Amygdala (tissue), 56 donors: ENCODE measurements at regions not wholly inside any gene's neighbourhood (a gene's known extent, or its start where the extent isn't known, plus 50 kb on each side); places are given as distances from the start of the nearest gene placed in this dataset.
A peak's percentile ranks its signal among the peaks of the same experiment; 100 is the strongest.
"Not testable (repeated sequence)": the region's sequence is repeated elsewhere in the genome, so short reads cannot be mapped to it uniquely, and the experiment has no call there.

Experiments
- DNase-seq, 56 donors: peaks; one replicate each; lab custom pipeline; 2025; lab: John Stamatoyannopoulos, UW

DNA sequence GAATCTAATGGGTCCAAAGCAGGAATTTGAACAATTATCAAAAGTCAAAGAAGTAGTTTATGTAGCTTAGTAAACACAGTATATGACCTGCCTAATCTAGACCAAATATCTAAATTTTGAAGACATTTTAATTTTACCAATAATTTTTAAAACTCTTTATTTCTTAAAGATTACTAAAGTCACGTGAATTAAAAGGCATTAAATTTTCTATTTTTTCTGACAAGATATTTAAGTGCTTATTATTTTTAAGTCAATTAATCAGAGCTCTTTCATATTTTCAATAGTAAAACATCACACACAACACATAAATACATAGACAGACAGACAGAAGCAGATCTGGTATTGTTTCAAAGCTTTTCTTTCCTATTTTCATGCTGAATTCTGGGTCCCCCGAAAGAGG, 89.5 kb downstream of the ZNF467 start:
- DNase-seq = no peak

GRCh38 chr7:149683181-149683580, 90.2 kb downstream of the ZNF467 start:
- DNase-seq = no peak

GRCh38 chr7:149682038-149682437, 91.3 kb downstream of the ZNF467 start:
- no peak for DNase-seq

- DNase-seq = no peak
Observed at GRCh38 chr7:149681274-149681673, 92.1 kb downstream of the ZNF467 start.

- DNase-seq = no peak
Observed at GRCh38 chr7:149680331-149681025, 92.9 kb downstream of the ZNF467 start.

- not testable (repeated sequence) for DNase-seq
Observed at GRCh38 chr7:149674728-149675385, 98.5 kb downstream of the ZNF467 start.

DNA sequence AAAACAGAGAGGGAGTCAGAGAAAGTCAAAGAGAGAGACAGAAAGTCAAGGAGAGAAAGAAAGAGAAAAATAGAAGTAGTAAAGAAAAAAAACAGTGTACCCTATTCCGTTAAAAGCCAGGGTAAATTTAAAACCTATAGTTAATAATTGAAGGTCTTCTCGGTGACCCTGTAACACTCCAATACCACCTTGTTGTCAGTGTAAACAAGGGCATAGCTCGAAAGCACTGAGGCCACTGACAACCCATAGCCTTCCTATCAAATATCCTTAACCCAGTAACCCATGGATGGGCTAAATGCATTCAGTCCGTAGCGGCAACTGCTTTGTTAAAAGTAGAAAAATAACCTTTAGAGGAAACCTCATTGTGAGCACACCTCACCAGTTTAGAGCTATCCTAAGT, 100.4 kb downstream of the ZNF467 start:
- DNase-seq = no peak

GRCh38 chr7:149670288-149670687, 103.1 kb downstream of the ZNF467 start:
- DNase-seq = peak in 22 of 56 donors; percentile 2 to 61 (median 10)

DNA sequence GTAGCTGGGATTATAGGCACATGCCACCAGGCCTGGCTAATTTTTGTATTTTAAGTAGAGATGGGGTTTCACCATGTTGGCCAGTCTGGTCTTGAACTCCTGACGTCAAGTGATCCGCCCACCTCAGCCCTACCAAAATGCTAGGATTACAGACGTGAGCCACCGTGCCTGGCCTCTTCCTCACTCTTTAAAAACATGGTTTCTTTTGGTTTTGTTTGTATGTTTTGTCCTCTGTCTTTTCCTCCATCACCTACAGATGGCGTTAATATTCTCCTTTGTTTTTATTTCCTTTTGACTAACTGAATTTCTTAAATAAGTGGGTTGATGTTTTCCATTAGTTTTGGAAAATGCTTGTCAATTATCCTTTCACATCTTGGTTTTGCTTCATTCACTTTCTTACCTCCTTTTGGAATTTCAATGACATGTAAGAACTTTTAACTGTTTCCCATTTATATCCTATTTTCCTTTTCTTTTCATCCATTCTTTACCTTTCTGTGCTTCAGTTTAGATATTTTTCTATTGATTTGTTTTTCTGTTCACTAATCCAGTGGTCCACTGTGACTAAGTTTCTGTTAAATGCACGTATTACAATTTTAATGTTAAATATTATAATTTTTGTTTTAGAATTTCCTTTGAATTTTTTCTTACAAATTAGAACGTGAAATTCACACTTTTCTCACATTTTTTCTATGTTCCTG, 104.1 kb downstream of the ZNF467 start:
- DNase-seq = no peak

- DNase-seq = no peak
Observed at GRCh38 chr7:149666360-149666945, 106.9 kb downstream of the ZNF467 start.

- DNase-seq = not testable (repeated sequence)
Observed at GRCh38 chr7:149665618-149666017, 107.8 kb downstream of the ZNF467 start.

- no peak for DNase-seq
Observed at GRCh38 chr7:149664666-149665065, 108.7 kb downstream of the ZNF467 start.

GRCh38 chr7:149664176-149664575, 109.2 kb downstream of the ZNF467 start:
- no peak for DNase-seq

DNA sequence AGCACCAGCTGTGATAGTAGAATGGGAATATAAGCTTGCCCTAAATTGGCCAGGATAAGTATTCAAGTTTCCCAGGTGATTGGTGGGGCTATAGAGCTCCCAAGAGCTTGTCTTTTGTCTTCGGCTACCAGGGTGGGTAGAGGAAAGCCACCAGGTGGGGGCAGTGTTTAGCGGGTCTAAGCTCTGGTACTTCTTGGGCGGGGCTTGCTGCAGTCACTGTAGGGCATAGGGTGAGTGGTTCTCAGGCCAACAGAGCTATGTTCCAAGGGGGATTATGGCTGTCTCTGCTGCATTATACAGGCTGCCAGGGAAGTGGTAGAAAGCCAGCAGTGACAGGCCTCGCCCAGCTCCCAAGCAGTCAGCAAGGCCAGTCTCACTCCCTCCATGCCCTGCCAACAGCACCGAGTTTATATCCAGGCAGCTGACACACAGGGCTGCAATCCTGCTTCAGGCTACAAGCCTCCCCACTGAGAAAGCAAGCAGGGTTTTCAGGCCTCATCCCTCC, 110.7 kb downstream of the ZNF467 start:
- DNase-seq = peak in 38 of 56 donors; percentile 2 to 68 (median 28)

GRCh38 chr7:149655784-149656183, 117.6 kb downstream of the ZNF467 start:
- no peak for DNase-seq

- DNase-seq = no peak
Observed at GRCh38 chr7:149654588-149654987, 118.8 kb downstream of the ZNF467 start.

- DNase-seq = not testable (repeated sequence)
Observed at GRCh38 chr7:149650190-149650589, 123.2 kb downstream of the ZNF467 start.

DNA sequence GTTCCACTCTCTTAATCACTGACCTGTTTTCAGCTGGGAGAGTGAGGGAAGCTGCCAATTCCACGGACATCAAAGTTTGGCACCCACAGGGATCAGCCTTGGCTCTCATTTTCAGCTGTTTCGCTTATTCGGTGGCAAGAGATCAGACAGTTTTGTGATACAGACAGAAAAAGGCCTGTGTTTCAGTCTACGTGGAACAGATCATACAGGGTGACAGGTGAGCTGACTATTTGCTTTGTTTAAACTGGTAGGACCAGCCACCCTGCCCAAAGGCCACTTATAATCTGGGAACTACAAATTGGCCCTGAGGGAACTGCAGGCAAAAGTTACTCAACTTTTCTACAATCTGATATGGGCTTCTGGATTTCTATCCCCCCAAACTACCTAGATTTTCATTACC, 128.6 kb downstream of the ZNF467 start:
- no peak for DNase-seq

- DNase-seq = no peak
Observed at GRCh38 chr7:149642589-149642988, 130.8 kb downstream of the ZNF467 start.

DNA sequence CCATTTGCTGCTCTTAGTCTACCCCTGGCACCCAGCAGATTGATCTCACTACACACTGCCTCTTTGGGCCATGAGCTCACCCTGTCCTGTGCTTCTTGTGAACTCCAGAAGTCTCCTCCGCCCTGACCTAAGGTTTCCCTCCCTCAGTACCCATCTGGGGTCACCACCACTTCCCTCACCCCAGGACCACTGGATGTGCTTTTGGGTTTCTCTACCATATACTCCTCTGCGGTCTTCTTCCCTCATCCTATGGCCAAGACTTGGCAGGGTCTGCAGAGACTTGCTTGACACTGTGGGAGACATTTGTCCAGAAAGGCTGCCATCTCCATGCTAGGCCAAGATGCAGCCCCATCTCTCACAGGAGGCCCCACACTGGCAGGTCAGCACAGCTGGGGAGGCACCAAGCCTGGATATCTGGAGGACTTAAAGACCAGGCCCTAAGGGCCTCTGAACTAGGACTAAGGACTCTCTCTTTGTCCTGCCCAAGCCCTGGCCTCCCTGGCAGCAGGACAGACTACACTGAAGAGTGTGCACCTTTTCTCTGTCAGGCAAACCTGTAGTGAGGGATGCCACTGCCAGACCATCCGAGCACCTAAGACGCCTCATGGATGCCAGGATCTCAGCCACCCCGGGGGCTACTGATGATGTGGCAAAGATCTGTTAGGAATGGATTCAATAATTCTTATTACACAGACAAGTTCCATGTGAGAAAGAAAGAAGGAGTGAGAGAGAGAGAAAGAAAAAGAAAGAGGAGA, 134.6 kb downstream of the ZNF467 start:
- no peak for DNase-seq
